HG02610 (cell line): ENCODE measurements at regions not wholly inside any gene's neighbourhood (a gene's known extent, or its start where the extent isn't known, plus 50 kb on each side); places are given as distances from the start of the nearest gene placed in this dataset.

Experiments
- ATAC-seq: cut with Tn5 transposase; IDR thresholded peaks from one replicate; pipeline ENCODE4 v1.9.1; 2021; ENCODE audit warnings: mild to moderate bottlenecking, moderate library complexity; ENCODE audit not compliant: unreplicated experiment

- ATAC-seq = no peak
Observed at GRCh38 chr5:123245689-123246088, 156.6 kb downstream of the PRDM6 start.

- ATAC-seq = no peak
Observed at GRCh38 chr5:123244458-123244857, 155.4 kb downstream of the PRDM6 start.
